ENCODE measurements at regions not wholly inside any gene's neighbourhood (a gene's known extent, or its start where the extent isn't known, plus 50 kb on each side); places are given as distances from the start of the nearest gene placed in this dataset.

- TF ChIP-seq MAX (IDR thresholded peaks at IDR 0.05; ENCODE audit: low read depth, low read length) = no peak
- TF ChIP-seq POLR2A (IDR thresholded peaks at IDR 0.05; ENCODE audit: extremely low read depth, insufficient read length) = no peak
- no peak for TF ChIP-seq CTCF (IDR thresholded peaks at IDR 0.05; ENCODE audit: low read depth, low read length)
- TF ChIP-seq MYC (IDR thresholded peaks at IDR 0.05; ENCODE audit: low read depth, low read length) = no peak
Measured at GRCh38 chr11:109775686-109776085, 317.5 kb upstream of the ZC3H12C start.
